Activated CD8-positive, alpha-beta memory T cell treated with anti-CD3 and anti-CD28 coated beads for 24 hours (primary cell): ENCODE measurements at regions not wholly inside any gene's neighbourhood (a gene's known extent, or its start where the extent isn't known, plus 50 kb on each side); places are given as distances from the start of the nearest gene placed in this dataset.
"Not testable (repeated sequence)": the region's sequence is repeated elsewhere in the genome, so short reads cannot be mapped to it uniquely, and the experiment has no call there.

ENCODE experiments used
- DNase-seq: peaks from one replicate; pipeline ENCODE4 v3.0.0-alpha.2; 2020

DNA sequence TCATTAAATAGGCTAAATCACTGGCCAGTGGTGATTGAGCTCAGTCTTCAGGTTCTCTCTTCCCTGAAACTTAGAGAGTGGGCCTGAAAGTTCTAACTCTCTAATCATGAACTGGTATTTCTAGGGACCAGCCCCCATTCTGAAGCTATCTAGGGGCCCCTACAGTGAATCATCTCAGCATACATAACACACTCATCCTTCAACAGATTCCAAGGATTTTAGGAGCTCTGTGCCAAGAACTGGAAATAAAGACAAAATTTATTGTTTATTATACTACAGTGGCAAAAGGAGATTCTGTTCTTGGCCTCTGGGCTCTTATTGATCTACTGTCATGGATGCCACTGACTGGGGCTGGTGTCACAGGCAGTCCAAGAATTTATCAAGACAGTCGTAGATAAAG is 263.8 kb upstream of the IGFBP7 start:
- DNase-seq, result no peak

DNA sequence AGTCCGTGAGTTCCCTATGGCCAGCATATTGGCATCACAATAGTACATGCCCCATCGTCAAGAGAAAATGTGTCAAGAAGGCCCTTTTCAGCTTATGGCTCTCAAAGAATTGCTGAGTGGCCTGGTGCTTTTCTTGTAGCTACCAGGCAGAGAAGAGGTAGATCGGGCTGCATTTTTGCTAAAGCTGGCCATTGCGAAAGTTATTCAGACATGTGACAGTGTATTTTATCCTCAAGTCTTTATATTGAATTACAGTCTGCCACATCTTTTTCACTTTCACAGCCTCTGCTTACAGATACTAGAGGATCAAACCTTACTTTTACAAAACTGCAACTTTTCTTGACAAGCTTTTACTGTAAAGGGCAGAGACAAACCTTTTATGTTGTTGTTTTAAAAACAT is 261.5 kb upstream of the IGFBP7 start:
- DNase-seq, result no peak

- DNase-seq, result no peak
Observed at GRCh38 chr4:57370691-57371090, 260.5 kb upstream of the IGFBP7 start.

- no peak for DNase-seq
Observed at GRCh38 chr4:57369446-57369845, 259.3 kb upstream of the IGFBP7 start.

GRCh38 chr4:57364255-57364654 is 254.1 kb upstream of the IGFBP7 start:
- no peak for DNase-seq

DNA sequence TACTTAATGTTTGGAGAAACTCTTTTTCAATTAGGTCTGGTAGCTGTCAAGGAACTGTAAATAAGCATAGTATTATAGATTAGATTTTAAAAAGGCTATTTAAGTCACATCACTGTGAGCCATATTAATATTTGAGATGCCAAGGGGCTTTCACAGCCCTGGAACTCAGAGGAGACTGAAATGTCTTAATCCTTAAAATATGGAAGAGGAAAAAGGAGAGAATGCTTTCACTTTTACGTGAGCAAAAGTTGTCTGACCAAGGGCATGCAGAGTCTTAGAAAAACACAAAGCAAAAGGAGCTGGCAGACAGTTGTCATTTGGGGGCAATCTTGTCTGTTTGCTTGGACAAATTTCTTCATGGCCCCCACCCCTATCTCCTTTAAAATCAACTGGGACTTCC is 253.2 kb upstream of the IGFBP7 start:
- DNase-seq, result no peak

GRCh38 chr4:57360681-57361080 is 250.5 kb upstream of the IGFBP7 start:
- no peak for DNase-seq

- DNase-seq, result no peak
Observed at GRCh38 chr4:57355101-57355665, 245.0 kb upstream of the IGFBP7 start.

GRCh38 chr4:57351731-57352130 is 241.5 kb upstream of the IGFBP7 start:
- no peak for DNase-seq

GRCh38 chr4:57344296-57344695 is 234.1 kb upstream of the IGFBP7 start:
- DNase-seq, result no peak

DNA sequence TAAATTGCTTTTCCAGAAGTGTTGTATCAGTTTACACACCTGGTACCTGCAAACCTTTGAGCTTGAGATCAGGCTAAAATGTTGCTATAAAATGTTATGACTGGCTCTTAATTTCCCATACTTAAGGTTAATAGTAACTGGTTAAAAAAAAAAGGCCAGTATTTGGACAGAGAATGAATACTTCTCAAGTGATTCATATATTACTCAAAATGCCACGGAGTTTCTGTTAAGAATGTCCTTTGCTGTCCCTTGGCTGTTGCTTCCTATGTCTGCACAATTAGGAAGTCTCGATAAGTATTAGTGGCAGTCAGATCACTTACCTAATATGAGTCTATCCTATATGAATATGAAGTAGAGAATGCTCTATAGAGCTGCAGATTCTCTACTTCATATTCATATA is 232.2 kb upstream of the IGFBP7 start:
- no peak for DNase-seq

GRCh38 chr4:57338861-57339260 is 228.7 kb upstream of the IGFBP7 start:
- DNase-seq, result not testable (repeated sequence)

GRCh38 chr4:57333684-57334083 is 223.5 kb upstream of the IGFBP7 start:
- DNase-seq, result no peak

- DNase-seq, result no peak
Observed at GRCh38 chr4:57331959-57332358, 221.8 kb upstream of the IGFBP7 start.

GRCh38 chr4:57329279-57329678 is 219.1 kb upstream of the IGFBP7 start:
- no peak for DNase-seq

GRCh38 chr4:57324673-57325307 is 214.6 kb upstream of the IGFBP7 start:
- no peak for DNase-seq

DNA sequence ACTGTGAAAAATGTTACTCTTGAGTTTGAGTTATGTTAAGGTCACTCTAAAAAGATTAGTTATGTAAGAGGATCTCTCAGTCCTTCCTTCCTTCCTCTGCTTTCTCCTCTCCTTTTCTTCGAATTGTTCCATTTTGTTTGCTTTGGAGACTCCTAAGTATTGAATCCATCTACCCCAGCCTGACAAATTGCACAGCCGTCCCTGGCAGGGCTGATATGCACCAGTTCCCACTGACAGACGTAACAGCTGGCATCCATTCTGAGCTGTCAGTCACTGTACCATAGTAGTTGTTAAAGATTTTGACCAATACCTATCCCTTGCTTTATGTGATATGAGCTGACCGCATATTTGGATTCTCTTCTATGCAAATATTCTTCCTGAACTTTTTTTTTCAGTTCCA is 210.7 kb upstream of the IGFBP7 start:
- DNase-seq, result no peak

DNA sequence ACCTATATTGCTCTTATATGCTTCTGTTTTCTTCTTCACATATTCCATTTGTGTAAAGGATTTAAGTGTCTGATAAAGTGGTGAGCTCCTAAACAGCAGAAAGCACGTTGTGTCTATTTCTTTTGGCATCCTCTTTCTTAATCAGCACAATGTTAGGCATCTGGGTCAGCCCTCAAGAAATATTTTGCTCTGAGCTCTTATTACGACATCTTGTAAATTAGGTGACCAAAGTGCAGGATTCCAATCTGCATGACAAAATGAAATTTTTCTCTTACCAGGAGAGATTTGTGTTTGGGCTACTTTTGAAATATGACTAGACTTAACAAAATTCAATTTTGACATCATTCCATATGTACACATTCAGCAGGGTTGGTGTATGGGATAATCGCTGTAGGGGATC is 210.0 kb upstream of the IGFBP7 start:
- DNase-seq, result no peak

- DNase-seq, result no peak
Observed at GRCh38 chr4:57318703-57319102, 208.5 kb upstream of the IGFBP7 start.

GRCh38 chr4:57314636-57315035 is 204.5 kb upstream of the IGFBP7 start:
- no peak for DNase-seq

DNA sequence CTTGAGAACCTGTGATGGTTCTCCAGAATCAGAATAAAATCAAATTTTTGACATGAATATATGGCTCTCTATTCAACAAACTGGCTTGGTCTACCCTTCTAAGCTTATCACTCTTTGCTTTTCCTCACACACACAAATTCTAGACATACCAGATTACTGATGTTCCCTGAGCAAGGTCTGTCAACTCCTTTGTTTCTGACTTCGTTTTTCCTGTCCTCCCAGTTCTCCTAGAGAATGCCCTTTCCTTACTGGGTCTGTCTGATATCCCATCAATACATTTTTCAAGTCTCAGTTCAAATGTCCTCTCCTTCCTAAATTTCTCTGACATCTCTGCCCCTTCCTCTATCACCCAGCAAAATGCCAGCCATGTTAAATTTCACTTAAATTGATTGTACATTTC is 202.1 kb upstream of the IGFBP7 start:
- DNase-seq, result no peak

DNA sequence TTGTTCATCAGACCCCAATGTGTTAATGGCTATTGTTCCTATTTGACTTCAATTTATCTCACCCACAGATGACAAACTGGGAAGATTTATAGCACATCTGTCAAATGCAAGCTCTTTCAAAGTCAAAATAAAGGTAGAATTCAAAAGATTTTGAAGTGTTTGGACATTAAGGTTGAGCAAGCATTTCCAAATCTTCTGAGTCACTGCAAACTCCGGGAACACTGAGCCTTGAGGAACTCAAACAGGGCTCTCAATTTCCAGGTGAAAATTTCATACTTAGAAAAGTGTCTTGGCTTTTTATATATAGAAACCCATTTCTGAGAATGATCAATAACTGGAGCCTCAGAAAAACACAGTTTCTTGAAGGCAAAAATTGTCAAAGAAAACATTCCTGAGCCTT is 199.5 kb upstream of the IGFBP7 start:
- DNase-seq, result no peak

- no peak for DNase-seq
Observed at GRCh38 chr4:57308301-57308700, 198.1 kb upstream of the IGFBP7 start.

DNA sequence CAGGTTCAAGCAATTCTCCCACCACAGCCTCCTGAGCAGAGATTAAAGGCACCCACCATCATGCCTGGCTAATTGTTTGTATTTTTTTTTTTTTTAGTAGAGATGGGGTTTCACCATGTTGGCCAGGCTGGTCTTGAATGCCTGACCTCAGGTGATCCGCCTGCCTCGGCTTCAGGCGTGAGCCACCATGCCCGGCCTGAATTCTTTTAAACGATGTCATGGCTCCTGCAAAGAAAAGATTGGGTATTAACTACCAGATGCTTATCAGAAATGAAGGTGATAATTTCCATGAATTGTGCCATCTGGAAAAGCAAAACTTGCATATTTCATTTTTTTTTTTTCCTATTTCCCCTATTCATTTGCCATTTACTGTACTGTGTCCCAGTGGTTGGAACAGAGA is 195.7 kb upstream of the IGFBP7 start:
- no peak for DNase-seq

GRCh38 chr4:57303012-57303751 is 193.0 kb upstream of the IGFBP7 start:
- no peak for DNase-seq
